Liver (tissue), 8 donors: ENCODE measurements at regions not wholly inside any gene's neighbourhood (a gene's known extent, or its start where the extent isn't known, plus 50 kb on each side); places are given as distances from the start of the nearest gene placed in this dataset.

Experiments used
- DNase-seq: peaks from one replicate; pipeline ENCODE4 v3.0.0-alpha.2; 2017; ENCODE audit warnings: low spot score
- H3K27ac ChIP-seq, 2 donors: one replicate each; pipeline ENCODE4 v1.7.0; 2013; ENCODE audit warnings: inconsistent platforms in 2 of 2, low read length in 2 of 2, control low read depth in 1 of 2, low read depth in 1 of 2, mild to moderate bottlenecking in 1 of 2
- H3K27me3 ChIP-seq, 4 donors: one replicate each; pipeline versions ENCODE4 v1.6.1 to v1.7.0; 2013; ENCODE audit warnings: low read length in 3 of 4, inconsistent platforms in 1 of 4, mild to moderate bottlenecking in 1 of 4, moderate library complexity in 1 of 4; ENCODE audit not compliant: control insufficient read depth in 4 of 4, insufficient read depth in 4 of 4
- H3K36me3 ChIP-seq, 4 donors: one replicate each; pipeline versions ENCODE4 v1.6.1 to v1.7.0; 2013; ENCODE audit warnings: low read length in 3 of 4, mild to moderate bottlenecking in 3 of 4, low read depth in 1 of 4, moderate library complexity in 1 of 4; ENCODE audit not compliant: control insufficient read depth in 4 of 4, insufficient read depth in 3 of 4
- H3K4me1 ChIP-seq, 4 donors: one replicate each; pipeline versions ENCODE4 v1.6.1 to v1.7.0; 2013; ENCODE audit warnings: low read length in 3 of 4, mild to moderate bottlenecking in 3 of 4, moderate library complexity in 1 of 4; ENCODE audit not compliant: control insufficient read depth in 4 of 4, insufficient read depth in 4 of 4
- H3K4me3 ChIP-seq, 3 donors: one replicate each; pipeline versions ENCODE4 v1.6.1 to v1.7.0; 2013; ENCODE audit warnings: low read length in 3 of 3, control low read depth in 1 of 3, low read depth in 1 of 3, mild to moderate bottlenecking in 1 of 3
- H3K9ac ChIP-seq, 2 donors: one replicate each; pipeline ENCODE4 v1.7.0; 2013; ENCODE audit warnings: low read length in 2 of 2, mild to moderate bottlenecking in 2 of 2, moderate library complexity in 2 of 2, control low read depth in 1 of 2, low read depth in 1 of 2
- H3K9me3 ChIP-seq, 4 donors: one replicate each; pipeline versions ENCODE4 v1.6.1 to v1.7.0; 2013; ENCODE audit warnings: low read length in 3 of 4; ENCODE audit not compliant: control insufficient read depth in 4 of 4
- ATF3 ChIP-seq: IDR thresholded peaks from 2 replicates; pipeline ENCODE4 v1.6.1; 2016; ENCODE audit warnings: antibody characterized with exemption
- CTCF ChIP-seq: fragments of 150-350 bp; IDR thresholded peaks from 2 replicates; pipeline ENCODE4 v1.5.1; 2017; ENCODE audit warnings: improper control_type of control experiment, low read depth, low read length; ENCODE audit not compliant: missing input control
- EGR1 ChIP-seq, 2 donors: IDR thresholded peaks; 2 replicates each; pipeline ENCODE4 v1.6.1; 2016 to 2018; ENCODE audit warnings: antibody characterized with exemption in 2 of 2, low read depth in 2 of 2
- FOXA1 ChIP-seq: IDR thresholded peaks from 2 replicates; pipeline ENCODE4 v1.6.1; 2016; ENCODE audit warnings: antibody characterized with exemption
- FOXA2 ChIP-seq: IDR thresholded peaks from 2 replicates; pipeline ENCODE4 v1.6.1; 2016; ENCODE audit warnings: antibody characterized with exemption
- GABPA ChIP-seq, 2 donors: IDR thresholded peaks in 1 of 2; conservative IDR thresholded peaks in 1 of 2; 2 replicates each; pipeline ENCODE4 v1.6.1; 2016; ENCODE audit warnings: antibody characterized with exemption in 2 of 2, mild to moderate bottlenecking in 1 of 2, moderate library complexity in 1 of 2
- HNF4A ChIP-seq, 2 donors: conservative IDR thresholded peaks; 2 replicates each; pipeline ENCODE4 v1.6.1; 2016; ENCODE audit warnings: antibody characterized with exemption in 2 of 2, mild to moderate bottlenecking in 2 of 2
- HNF4G ChIP-seq: IDR thresholded peaks from 2 replicates; pipeline ENCODE4 v1.6.1; 2016; ENCODE audit warnings: antibody characterized with exemption
- JUND ChIP-seq, 2 donors: IDR thresholded peaks; 2 replicates each; pipeline ENCODE4 v1.6.1; 2016; ENCODE audit warnings: antibody characterized with exemption in 2 of 2
- MAX ChIP-seq: IDR thresholded peaks from 2 replicates; pipeline ENCODE4 v1.6.1; 2016; ENCODE audit warnings: antibody characterized with exemption
- NR2F2 ChIP-seq: IDR thresholded peaks from 2 replicates; pipeline ENCODE4 v1.6.1; 2016; ENCODE audit warnings: antibody characterized with exemption
- RAD21 ChIP-seq, 2 donors: IDR thresholded peaks; 2 replicates each; pipeline ENCODE4 v1.6.1; 2016; ENCODE audit warnings: antibody characterized with exemption in 2 of 2, mild to moderate bottlenecking in 2 of 2
- REST ChIP-seq: IDR thresholded peaks from 2 replicates; pipeline ENCODE4 v1.6.1; 2016; ENCODE audit warnings: antibody characterized with exemption, mild to moderate bottlenecking
- RXRA ChIP-seq, 2 donors: IDR thresholded peaks; 2 replicates each; pipeline ENCODE4 v1.6.1; 2017 to 2018; ENCODE audit warnings: antibody characterized with exemption in 2 of 2, mild to moderate bottlenecking in 1 of 2
- SP1 ChIP-seq: IDR thresholded peaks from 2 replicates; pipeline ENCODE4 v1.6.1; 2018; ENCODE audit warnings: antibody characterized with exemption, mild to moderate bottlenecking
- TAF1 ChIP-seq: conservative IDR thresholded peaks from 2 replicates; pipeline ENCODE4 v1.6.1; 2016; ENCODE audit warnings: antibody characterized with exemption, mild to moderate bottlenecking
- YY1 ChIP-seq: IDR thresholded peaks from 2 replicates; pipeline ENCODE4 v1.6.1; 2016; ENCODE audit warnings: antibody characterized with exemption, mild to moderate bottlenecking
- ZBTB33 ChIP-seq: IDR thresholded peaks from 2 replicates; pipeline ENCODE4 v1.6.1; 2016; ENCODE audit warnings: antibody characterized with exemption
- WGBS: extraction: QIAGEN DNeasy Blood & Tissue Kit; methylation state at CpG from one replicate; pipeline ENCODE4 v1.1.7; 2013; 5-methylcytosine and 5-hydroxymethylcytosine counted together
- donor health status: healthy.
- donor health status: healthy.
- donor health status: healthy.
- donor health status: healthy.
- donor health status: healthy.

- H3K36me3 ChIP-seq = no peaks in the 10 kb centered on the region
- H3K27me3 ChIP-seq = no peaks in the 10 kb centered on the region
- peaks cover 14 to 34% (median 29%) of the 10 kb centered on the region in 4 donors for H3K4me1 ChIP-seq
- no peak for DNase-seq
- no peaks in the 10 kb centered on the region for H3K9me3 ChIP-seq
- TF ChIP-seq NR2F2 = no peak
- no peak for TF ChIP-seq RXRA (IDR thresholded peaks at IDR 0.05)
- TF ChIP-seq RAD21 (IDR thresholded peaks at IDR 0.05) = no peak
- no peak for TF ChIP-seq FOXA2
- no peak for TF ChIP-seq HNF4G
- TF ChIP-seq GABPA (IDR thresholded peaks at IDR 0.05 in 1 of 2, conservative IDR thresholded peaks at IDR 0.05 in 1 of 2) = no peak
- TF ChIP-seq ATF3 = no peak
- no peak for TF ChIP-seq JUND (IDR thresholded peaks at IDR 0.05)
- no peak for TF ChIP-seq YY1
- TF ChIP-seq EGR1 (IDR thresholded peaks at IDR 0.05; ENCODE audit: low read depth in 2 of 2) = no peak
- no peak for TF ChIP-seq TAF1
- no peak for TF ChIP-seq REST
- no peak for TF ChIP-seq MAX
- no peak for TF ChIP-seq SP1
- TF ChIP-seq CTCF = no peak
- no peak for TF ChIP-seq FOXA1
- no peak for TF ChIP-seq HNF4A (conservative IDR thresholded peaks at IDR 0.05)
- TF ChIP-seq ZBTB33 = no peak
- no peak overlapping the region for H3K9ac ChIP-seq
- 95% methylated on average over 12 of the region's 12 CpGs for WGBS
- no peak overlapping the region for H3K27ac ChIP-seq
- no peak overlapping the region for H3K4me3 ChIP-seq
Measured at GRCh38 chr1:9449976-9450696, 89.1 kb upstream of the SLC25A33 start.
